ENCODE measurements at regions not wholly inside any gene's neighbourhood (a gene's known extent, or its start where the extent isn't known, plus 50 kb on each side); places are given as distances from the start of the nearest gene placed in this dataset.
A peak's percentile ranks its signal among the peaks of the same experiment; 100 is the strongest.

- Histone ChIP-seq H3K27me3 (ENCODE audit: insufficient read depth, low read length) (no peaks in the 10 kb centered on the region), H2AFZ (ENCODE audit: insufficient read depth, low read length, poor library complexity) (no peak overlapping the region), H3K79me1 (ENCODE audit: low read length) (peaks cover 2% of the 10 kb centered on the region), H4K91ac (ENCODE audit: low read depth, low read length) (no peak overlapping the region), H3K4ac (ENCODE audit: low read depth, low read length) (no peak overlapping the region), H2BK5ac (ENCODE audit: low read depth, low read length, poor library complexity) (no peak overlapping the region), H4K8ac (ENCODE audit: low read depth, low read length) (no peak overlapping the region), H4K12ac (ENCODE audit: low read depth, low read length) (no peak overlapping the region), H3K18ac (ENCODE audit: low read length) (no peak overlapping the region), H3K14ac (ENCODE audit: low read length) (no peak overlapping the region), H3K23ac (ENCODE audit: low read length) (no peak overlapping the region), H3K36me3 (ENCODE audit: control insufficient read depth in 1 of 2, insufficient read depth in 2 of 2, low read length in 2 of 2) (no peaks in the 10 kb centered on the region), H3K79me2 (ENCODE audit: control insufficient read depth, insufficient read depth, low read length, poor library complexity) (no peaks in the 10 kb centered on the region), H3K4me2 (ENCODE audit: low read length) (no peak overlapping the region), H3K4me1 (ENCODE audit: control insufficient read depth in 1 of 2, insufficient read depth in 2 of 2, low read length in 2 of 2) (no peaks in the 10 kb centered on the region), H3K27ac (ENCODE audit: low read depth, low read length) (peak overlapping the region; percentile 34), H2BK12ac (ENCODE audit: low read length) (no peak overlapping the region), H3K9ac (ENCODE audit: low read length) (no peak overlapping the region), H3K4me3 (ENCODE audit: low read depth, low read length) (no peak overlapping the region), H2AK5ac (ENCODE audit: low read length) (no peak overlapping the region), H2BK120ac (ENCODE audit: insufficient read depth, low read length, poor library complexity) (no peak overlapping the region), H3K9me3 (ENCODE audit: insufficient read depth, low read depth, low read length) (no peaks in the 10 kb centered on the region)
- DNase-seq: peak; percentile 70 to 94
- no CpG with 5 or more reads among the region's 1 CpG for WGBS (ENCODE audit: extremely low coverage, insufficient coverage, insufficient read length)
These were observed 98.7 kb downstream of the RAP2B start for GRCh38 chr3:153260681-153261080.

DNA sequence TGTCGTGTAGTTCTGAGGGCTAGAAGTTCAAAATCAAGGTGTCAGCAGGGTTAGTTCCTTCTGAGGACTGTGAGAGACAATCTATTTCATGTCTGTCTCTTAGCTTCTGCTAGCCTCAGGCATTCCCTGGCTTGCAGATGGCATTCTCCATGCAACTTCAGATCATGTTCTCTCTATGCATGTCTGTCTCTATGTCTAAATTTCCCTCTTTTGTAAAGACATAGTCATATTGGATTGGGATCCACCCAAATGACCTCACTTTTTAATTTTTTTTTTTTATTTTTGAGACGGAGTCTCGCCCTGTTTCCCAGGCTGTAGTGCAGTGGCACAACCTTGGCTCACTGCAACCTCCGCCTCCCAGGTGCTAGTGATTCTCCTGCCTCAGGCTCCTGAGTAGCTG is 104.6 kb downstream of the RAP2B start:
- H3K18ac ChIP-seq (ENCODE audit: low read length): no peak overlapping the region
- peaks cover 5% of the 10 kb centered on the region for H3K9me3 ChIP-seq (ENCODE audit: insufficient read depth, low read depth, low read length)
- H4K8ac ChIP-seq (ENCODE audit: low read depth, low read length): no peak overlapping the region
- H3K36me3 ChIP-seq (ENCODE audit: control insufficient read depth in 1 of 2, insufficient read depth in 2 of 2, low read length in 2 of 2): no peaks in the 10 kb centered on the region
- no peaks in the 10 kb centered on the region for H3K4me1 ChIP-seq (ENCODE audit: control insufficient read depth in 1 of 2, insufficient read depth in 2 of 2, low read length in 2 of 2)
- no peak overlapping the region for H2AK5ac ChIP-seq (ENCODE audit: low read length)
- no peak overlapping the region for H3K9ac ChIP-seq (ENCODE audit: low read length)
- no peak overlapping the region for H3K14ac ChIP-seq (ENCODE audit: low read length)
- H3K27me3 ChIP-seq (ENCODE audit: insufficient read depth, low read length): no peaks in the 10 kb centered on the region
- H2BK12ac ChIP-seq (ENCODE audit: low read length): no peak overlapping the region
- no peak overlapping the region for H4K12ac ChIP-seq (ENCODE audit: low read depth, low read length)
- no peak overlapping the region for H2AFZ ChIP-seq (ENCODE audit: insufficient read depth, low read length, poor library complexity)
- WGBS (ENCODE audit: extremely low coverage, insufficient coverage, insufficient read length): no CpG with 5 or more reads among the region's 4 CpGs
- H2BK5ac ChIP-seq (ENCODE audit: low read depth, low read length, poor library complexity): no peak overlapping the region
- H2BK120ac ChIP-seq (ENCODE audit: insufficient read depth, low read length, poor library complexity): no peak overlapping the region
- no peak overlapping the region for H3K27ac ChIP-seq (ENCODE audit: low read depth, low read length)
- H3K4me2 ChIP-seq (ENCODE audit: low read length): no peak overlapping the region
- H4K91ac ChIP-seq (ENCODE audit: low read depth, low read length): no peak overlapping the region
- no peak for DNase-seq
- no peak overlapping the region for H3K4ac ChIP-seq (ENCODE audit: low read depth, low read length)
- H3K23ac ChIP-seq (ENCODE audit: low read length): no peak overlapping the region
- peaks cover 2% of the 10 kb centered on the region for H3K79me1 ChIP-seq (ENCODE audit: low read length)
- no peak overlapping the region for H3K4me3 ChIP-seq (ENCODE audit: low read depth, low read length)
- no peaks in the 10 kb centered on the region for H3K79me2 ChIP-seq (ENCODE audit: control insufficient read depth, insufficient read depth, low read length, poor library complexity)

DNA sequence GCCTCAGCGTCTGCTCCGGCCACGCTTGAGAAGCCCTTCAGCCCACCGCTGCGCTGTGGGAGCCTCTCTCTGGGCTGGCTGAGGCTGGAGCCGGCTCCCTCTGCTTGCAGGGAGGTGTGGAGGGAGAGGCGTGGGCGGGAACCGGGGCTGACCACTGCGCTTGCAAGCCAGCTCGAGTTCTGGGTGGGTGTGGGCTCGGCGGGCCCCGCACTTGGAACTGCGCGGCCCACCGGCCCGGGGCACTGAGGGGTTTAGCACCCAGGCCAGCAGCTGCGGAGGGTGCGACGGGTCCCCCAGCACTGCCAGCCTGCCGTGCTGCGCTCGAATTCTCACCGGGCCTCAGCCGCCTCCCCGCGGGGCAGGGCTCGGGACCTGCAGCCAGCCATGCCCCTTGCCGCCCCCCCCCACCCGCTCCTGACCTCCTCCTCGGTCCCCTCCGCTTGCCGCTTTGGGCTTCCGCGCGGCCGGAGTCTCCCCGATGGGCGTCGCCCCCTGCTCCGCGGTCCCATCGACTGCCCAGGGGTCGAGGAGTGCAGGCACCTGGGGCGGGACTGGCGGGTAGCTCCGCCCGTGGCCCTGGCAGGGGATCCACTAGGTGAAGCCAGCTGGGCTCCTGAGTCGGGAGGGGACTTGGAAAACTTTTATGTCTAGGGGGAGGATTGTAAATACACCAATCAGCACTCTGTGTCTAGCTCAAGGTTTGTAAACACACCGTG is 106.7 kb downstream of the RAP2B start:
- H3K23ac ChIP-seq (ENCODE audit: low read length): no peak overlapping the region
- WGBS (ENCODE audit: extremely low coverage, insufficient coverage, insufficient read length): no CpG with 5 or more reads among the region's 51 CpGs

GRCh38 chr3:153269730-153270129 is 107.7 kb downstream of the RAP2B start:
- Histone ChIP-seq H3K9me3 (ENCODE audit: insufficient read depth, low read depth, low read length) (peaks cover 5% of the 10 kb centered on the region), H3K79me2 (ENCODE audit: control insufficient read depth, insufficient read depth, low read length, poor library complexity) (no peaks in the 10 kb centered on the region), H3K4me1 (ENCODE audit: control insufficient read depth in 1 of 2, insufficient read depth in 2 of 2, low read length in 2 of 2) (no peaks in the 10 kb centered on the region), H3K36me3 (ENCODE audit: control insufficient read depth in 1 of 2, insufficient read depth in 2 of 2, low read length in 2 of 2) (no peaks in the 10 kb centered on the region), H2BK120ac (ENCODE audit: insufficient read depth, low read length, poor library complexity) (no peak overlapping the region), H3K18ac (ENCODE audit: low read length) (no peak overlapping the region), H3K4me3 (ENCODE audit: low read depth, low read length) (no peak overlapping the region), H3K4me2 (ENCODE audit: low read length) (no peak overlapping the region), H2AK5ac (ENCODE audit: low read length) (no peak overlapping the region), H3K79me1 (ENCODE audit: low read length) (no peaks in the 10 kb centered on the region), H3K23ac (ENCODE audit: low read length) (no peak overlapping the region), H2BK5ac (ENCODE audit: low read depth, low read length, poor library complexity) (no peak overlapping the region), H2BK12ac (ENCODE audit: low read length) (no peak overlapping the region), H3K14ac (ENCODE audit: low read length) (no peak overlapping the region), H3K9ac (ENCODE audit: low read length) (no peak overlapping the region), H4K12ac (ENCODE audit: low read depth, low read length) (no peak overlapping the region), H3K4ac (ENCODE audit: low read depth, low read length) (no peak overlapping the region), H4K91ac (ENCODE audit: low read depth, low read length) (no peak overlapping the region), H2AFZ (ENCODE audit: insufficient read depth, low read length, poor library complexity) (no peak overlapping the region), H3K27me3 (ENCODE audit: insufficient read depth, low read length) (no peaks in the 10 kb centered on the region), H3K27ac (ENCODE audit: low read depth, low read length) (no peak overlapping the region), H4K8ac (ENCODE audit: low read depth, low read length) (no peak overlapping the region)
- WGBS (ENCODE audit: extremely low coverage, insufficient coverage, insufficient read length): no CpG with 5 or more reads among the region's 4 CpGs
- no peak for DNase-seq

More for the DNA sequence above, 106.7 kb downstream of the RAP2B start:
- Histone ChIP-seq H2BK12ac (ENCODE audit: low read length) (no peak overlapping the region), H3K18ac (ENCODE audit: low read length) (no peak overlapping the region), H2BK120ac (ENCODE audit: insufficient read depth, low read length, poor library complexity) (no peak overlapping the region), H3K4me1 (ENCODE audit: control insufficient read depth in 1 of 2, insufficient read depth in 2 of 2, low read length in 2 of 2) (no peaks in the 10 kb centered on the region), H3K9me3 (ENCODE audit: insufficient read depth, low read depth, low read length) (peaks cover 5% of the 10 kb centered on the region), H2AFZ (ENCODE audit: insufficient read depth, low read length, poor library complexity) (no peak overlapping the region), H3K79me2 (ENCODE audit: control insufficient read depth, insufficient read depth, low read length, poor library complexity) (no peaks in the 10 kb centered on the region), H3K27ac (ENCODE audit: low read depth, low read length) (no peak overlapping the region), H3K27me3 (ENCODE audit: insufficient read depth, low read length) (no peaks in the 10 kb centered on the region), H2BK5ac (ENCODE audit: low read depth, low read length, poor library complexity) (no peak overlapping the region), H3K4me3 (ENCODE audit: low read depth, low read length) (no peak overlapping the region), H4K91ac (ENCODE audit: low read depth, low read length) (no peak overlapping the region), H3K4me2 (ENCODE audit: low read length) (no peak overlapping the region), H3K9ac (ENCODE audit: low read length) (no peak overlapping the region), H2AK5ac (ENCODE audit: low read length) (no peak overlapping the region), H4K12ac (ENCODE audit: low read depth, low read length) (no peak overlapping the region), H3K14ac (ENCODE audit: low read length) (no peak overlapping the region), H3K36me3 (ENCODE audit: control insufficient read depth in 1 of 2, insufficient read depth in 2 of 2, low read length in 2 of 2) (no peaks in the 10 kb centered on the region), H4K8ac (ENCODE audit: low read depth, low read length) (no peak overlapping the region), H3K4ac (ENCODE audit: low read depth, low read length) (no peak overlapping the region), H3K79me1 (ENCODE audit: low read length) (no peaks in the 10 kb centered on the region)
- no peak for DNase-seq

All from trophoblast cell (in vitro differentiated cells and primary cell).